Panc1 (cell line): ENCODE measurements at regions not wholly inside any gene's neighbourhood (a gene's known extent, or its start where the extent isn't known, plus 50 kb on each side); places are given as distances from the start of the nearest gene placed in this dataset.

Experiments used
- ATAC-seq: fragments of 200-7000 bp; cut with Tn5 transposase; 2 replicates; pipeline ENCODE4 v1.9.1; 2020; ENCODE audit warnings: mild to moderate bottlenecking, moderate library complexity
- BruUV-seq: library from RNA; stranded (reverse); fragments of 400-500 nt; replicated peaks from 2 replicates; lab custom pipeline; 2021; lab: Mats Ljungman, UMichigan
- CTCF ChIA-PET: fragments of 300-600 bp; sonication (Branson Sonifier 250); formaldehyde crosslinking; loops from one replicate; lab custom pipeline; 2022; ENCODE audit warnings: antibody characterized with exemption; lab: Charles Lee
- POLR2A ChIA-PET: fragments of 300-600 bp; sonication (Branson Sonifier 250); formaldehyde crosslinking; loops from one replicate; lab custom pipeline; 2022; ENCODE audit warnings: antibody characterized with exemption; lab: Charles Lee
- DNase-seq: peaks from one replicate; pipeline ENCODE4 v3.0.0-alpha.2; 2010; ENCODE audit warnings: low read depth, low spot score
- H3K27ac ChIP-seq: 2 replicates; pipeline ENCODE4 v1.5.1; 2011; ENCODE audit warnings: mild to moderate bottlenecking, low read length, inconsistent platforms
- H3K27me3 ChIP-seq: fragments of 200-500 bp; sonication (Bioruptor generic); 2 replicates; pipeline ENCODE4 v1.6.0; 2014; ENCODE audit warnings: low read length, inconsistent platforms; ENCODE audit not compliant: control insufficient read depth, insufficient read depth
- H3K36me3 ChIP-seq: fragments of 200-500 bp; sonication (Bioruptor generic); 2 replicates; pipeline ENCODE4 v1.5.1; 2014; ENCODE audit warnings: inconsistent platforms, mild to moderate bottlenecking, low read length, moderate library complexity; ENCODE audit not compliant: control insufficient read depth, insufficient read depth
- H3K4me1 ChIP-seq: 2 replicates; pipeline ENCODE4 v1.5.1; 2011; ENCODE audit warnings: inconsistent platforms, mild to moderate bottlenecking, low read length, moderate library complexity; ENCODE audit not compliant: control insufficient read depth, insufficient read depth
- H3K4me3 ChIP-seq, 2 experiments: 2 replicates each; pipeline ENCODE4 v1.5.1; 2011 to 2012; ENCODE audit warnings: low read depth in 2 of 2, low read length in 2 of 2, mild to moderate bottlenecking in 2 of 2, inconsistent platforms in 1 of 2, moderate library complexity in 1 of 2
- H3K9me3 ChIP-seq: fragments of 200-500 bp; sonication (Bioruptor generic); 2 replicates; pipeline ENCODE4 v1.5.1; 2014; ENCODE audit warnings: low read depth, mild to moderate bottlenecking, inconsistent platforms, low read length, moderate library complexity; ENCODE audit not compliant: control insufficient read depth, insufficient read depth
- POLR2AphosphoS5 ChIP-seq: IDR thresholded peaks from 2 replicates; pipeline ENCODE4 v1.6.1; 2012; ENCODE audit warnings: mild to moderate bottlenecking, low read depth, low read length, moderate library complexity
- SIN3A ChIP-seq: IDR thresholded peaks from 2 replicates; pipeline ENCODE4 v1.6.1; 2012; ENCODE audit warnings: low read depth, mild to moderate bottlenecking, low read length, moderate library complexity, borderline replicate concordance; ENCODE audit not compliant: insufficient read depth
- TCF7L2 ChIP-seq: IDR thresholded peaks from 2 replicates; pipeline ENCODE4 v1.6.1; 2011; ENCODE audit warnings: mild to moderate bottlenecking, low read depth, low read length, inconsistent platforms
- in situ Hi-C: cut with HindIII; loops from 2 replicates; pipeline ENCODE4 v1.10.0; 2016; ENCODE audit warnings: low sequenced_read_pairs, low pct_unique_long_range_greater_than_20kb
- intact Hi-C: fragments of 100-400 bp; cut with micrococcal nuclease; formaldehyde crosslinking; loops from one replicate; pipeline ENCODE4 v1.10.0; 2022; ENCODE audit not compliant: unreplicated experiment
- TF ChIP-seq, protein P1 (sequence below), 2 experiments: IDR thresholded peaks; 2 replicates each; pipeline ENCODE4 v1.6.1; 2011 to 2012; ENCODE audit warnings: low read depth in 2 of 2, control low read depth in 1 of 2, low read length in 1 of 2, mild to moderate bottlenecking in 1 of 2, moderate library complexity in 1 of 2; ENCODE audit not compliant: insufficient read depth in 1 of 2
- TF ChIP-seq, protein P2 (sequence below): fragments of 450-650 bp; IDR thresholded peaks from 2 replicates; pipeline ENCODE4 v1.5.1; 2017; ENCODE audit warnings: mild to moderate bottlenecking

DNA sequence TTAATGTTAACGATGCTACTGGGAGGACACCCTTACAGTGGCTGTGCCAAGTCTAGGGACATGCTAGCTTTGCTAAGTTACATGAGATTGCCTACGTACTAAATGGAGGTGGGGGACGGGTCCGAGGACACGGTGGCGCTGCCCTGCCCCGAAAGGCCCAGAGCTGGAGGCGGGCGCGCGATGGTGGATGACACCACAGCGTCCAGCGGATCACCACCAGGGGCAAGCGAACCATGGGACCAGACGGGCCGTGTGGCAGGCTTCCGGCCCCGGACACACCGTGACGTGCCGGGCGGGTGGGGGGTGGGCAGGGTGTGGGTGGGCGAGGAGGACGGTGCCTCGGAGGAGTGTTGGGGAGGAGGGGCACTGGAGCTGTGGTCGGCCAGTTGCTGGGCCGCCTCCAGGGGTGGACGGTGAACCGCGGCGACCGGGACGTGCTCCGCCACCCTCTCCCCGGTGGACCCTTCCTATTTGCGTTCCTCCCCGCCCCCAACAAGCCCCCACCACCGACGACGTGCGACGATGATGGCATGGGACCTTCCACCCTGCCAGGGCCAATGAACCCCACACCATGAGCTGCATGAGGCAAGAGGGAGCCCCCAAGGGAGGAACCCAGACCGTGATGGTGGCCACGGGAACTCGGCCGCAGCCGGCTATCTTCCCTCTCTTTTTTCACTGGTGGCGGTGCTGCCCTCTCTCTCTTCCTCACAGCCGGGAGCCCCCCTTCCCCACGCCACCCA is 773.3 kb upstream of the DEFB115 start:
- TF ChIP-seq, protein P1, sequence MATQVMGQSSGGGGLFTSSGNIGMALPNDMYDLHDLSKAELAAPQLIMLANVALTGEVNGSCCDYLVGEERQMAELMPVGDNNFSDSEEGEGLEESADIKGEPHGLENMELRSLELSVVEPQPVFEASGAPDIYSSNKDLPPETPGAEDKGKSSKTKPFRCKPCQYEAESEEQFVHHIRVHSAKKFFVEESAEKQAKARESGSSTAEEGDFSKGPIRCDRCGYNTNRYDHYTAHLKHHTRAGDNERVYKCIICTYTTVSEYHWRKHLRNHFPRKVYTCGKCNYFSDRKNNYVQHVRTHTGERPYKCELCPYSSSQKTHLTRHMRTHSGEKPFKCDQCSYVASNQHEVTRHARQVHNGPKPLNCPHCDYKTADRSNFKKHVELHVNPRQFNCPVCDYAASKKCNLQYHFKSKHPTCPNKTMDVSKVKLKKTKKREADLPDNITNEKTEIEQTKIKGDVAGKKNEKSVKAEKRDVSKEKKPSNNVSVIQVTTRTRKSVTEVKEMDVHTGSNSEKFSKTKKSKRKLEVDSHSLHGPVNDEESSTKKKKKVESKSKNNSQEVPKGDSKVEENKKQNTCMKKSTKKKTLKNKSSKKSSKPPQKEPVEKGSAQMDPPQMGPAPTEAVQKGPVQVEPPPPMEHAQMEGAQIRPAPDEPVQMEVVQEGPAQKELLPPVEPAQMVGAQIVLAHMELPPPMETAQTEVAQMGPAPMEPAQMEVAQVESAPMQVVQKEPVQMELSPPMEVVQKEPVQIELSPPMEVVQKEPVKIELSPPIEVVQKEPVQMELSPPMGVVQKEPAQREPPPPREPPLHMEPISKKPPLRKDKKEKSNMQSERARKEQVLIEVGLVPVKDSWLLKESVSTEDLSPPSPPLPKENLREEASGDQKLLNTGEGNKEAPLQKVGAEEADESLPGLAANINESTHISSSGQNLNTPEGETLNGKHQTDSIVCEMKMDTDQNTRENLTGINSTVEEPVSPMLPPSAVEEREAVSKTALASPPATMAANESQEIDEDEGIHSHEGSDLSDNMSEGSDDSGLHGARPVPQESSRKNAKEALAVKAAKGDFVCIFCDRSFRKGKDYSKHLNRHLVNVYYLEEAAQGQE (IDR thresholded peaks at IDR 0.05; ENCODE audit: insufficient read depth in 1 of 2, low read depth in 2 of 2, low read length in 1 of 2): no peak
- TF ChIP-seq, protein P2, sequence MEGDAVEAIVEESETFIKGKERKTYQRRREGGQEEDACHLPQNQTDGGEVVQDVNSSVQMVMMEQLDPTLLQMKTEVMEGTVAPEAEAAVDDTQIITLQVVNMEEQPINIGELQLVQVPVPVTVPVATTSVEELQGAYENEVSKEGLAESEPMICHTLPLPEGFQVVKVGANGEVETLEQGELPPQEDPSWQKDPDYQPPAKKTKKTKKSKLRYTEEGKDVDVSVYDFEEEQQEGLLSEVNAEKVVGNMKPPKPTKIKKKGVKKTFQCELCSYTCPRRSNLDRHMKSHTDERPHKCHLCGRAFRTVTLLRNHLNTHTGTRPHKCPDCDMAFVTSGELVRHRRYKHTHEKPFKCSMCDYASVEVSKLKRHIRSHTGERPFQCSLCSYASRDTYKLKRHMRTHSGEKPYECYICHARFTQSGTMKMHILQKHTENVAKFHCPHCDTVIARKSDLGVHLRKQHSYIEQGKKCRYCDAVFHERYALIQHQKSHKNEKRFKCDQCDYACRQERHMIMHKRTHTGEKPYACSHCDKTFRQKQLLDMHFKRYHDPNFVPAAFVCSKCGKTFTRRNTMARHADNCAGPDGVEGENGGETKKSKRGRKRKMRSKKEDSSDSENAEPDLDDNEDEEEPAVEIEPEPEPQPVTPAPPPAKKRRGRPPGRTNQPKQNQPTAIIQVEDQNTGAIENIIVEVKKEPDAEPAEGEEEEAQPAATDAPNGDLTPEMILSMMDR: no peak
- no peak for TF ChIP-seq TCF7L2
- in situ Hi-C loops: no loop called here
- DNase-seq: no peak
- no peaks in the 10 kb centered on the region for H3K36me3 ChIP-seq
- H3K9me3 ChIP-seq: no peaks in the 10 kb centered on the region
- H3K27me3 ChIP-seq: no peaks in the 10 kb centered on the region
- H3K27ac ChIP-seq: no peak overlapping the region
- CTCF ChIA-PET: no interaction called here
- BruUV-seq: no TSS peak
- no peak for ATAC-seq
- no peak overlapping the region for H3K4me3 ChIP-seq
- POLR2A ChIA-PET: no interaction called here
- no peaks in the 10 kb centered on the region for H3K4me1 ChIP-seq
- intact Hi-C loops: no loop called here

DNA sequence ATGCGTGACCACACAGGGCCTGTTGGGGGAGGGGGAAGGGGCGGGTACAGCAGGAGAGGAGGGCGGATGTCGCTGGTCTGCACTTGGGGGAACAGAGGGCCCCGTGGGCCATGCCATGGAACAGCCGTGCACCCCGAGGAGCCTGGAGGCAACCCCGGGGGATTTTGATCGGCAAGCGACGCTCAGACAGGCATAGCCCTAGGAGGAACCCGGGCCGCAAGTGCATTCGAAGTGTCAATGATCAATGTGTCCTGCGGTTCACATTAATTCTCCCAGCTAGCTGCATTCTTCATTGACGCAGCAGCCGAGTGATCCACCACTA is 772.8 kb upstream of the DEFB115 start:
- no peak for DNase-seq

More for the DNA sequence above, 772.8 kb upstream of the DEFB115 start:
- no peaks in the 10 kb centered on the region for H3K36me3 ChIP-seq
- intact Hi-C loops: no loop called here
- H3K27ac ChIP-seq: no peak overlapping the region
- TF ChIP-seq, protein P1 (IDR thresholded peaks at IDR 0.05; ENCODE audit: insufficient read depth in 1 of 2, low read depth in 2 of 2, low read length in 1 of 2): no peak
- TF ChIP-seq SIN3A: no peak
- TF ChIP-seq POLR2AphosphoS5: no peak
- TF ChIP-seq, protein P2: no peak
- TF ChIP-seq TCF7L2: no peak
- no peaks in the 10 kb centered on the region for H3K27me3 ChIP-seq
- H3K4me1 ChIP-seq: no peaks in the 10 kb centered on the region
- in situ Hi-C loops: no loop called here
- POLR2A ChIA-PET: no interaction called here
- no peaks in the 10 kb centered on the region for H3K9me3 ChIP-seq
- CTCF ChIA-PET: no interaction called here
- no peak for ATAC-seq
- H3K4me3 ChIP-seq: no peak overlapping the region
- BruUV-seq: no TSS peak
